ENCODE measurements at regions not wholly inside any gene's neighbourhood (a gene's known extent, or its start where the extent isn't known, plus 50 kb on each side); places are given as distances from the start of the nearest gene placed in this dataset.
"Not testable (repeated sequence)": the region's sequence is repeated elsewhere in the genome, so short reads cannot be mapped to it uniquely, and the experiment has no call there.

DNA sequence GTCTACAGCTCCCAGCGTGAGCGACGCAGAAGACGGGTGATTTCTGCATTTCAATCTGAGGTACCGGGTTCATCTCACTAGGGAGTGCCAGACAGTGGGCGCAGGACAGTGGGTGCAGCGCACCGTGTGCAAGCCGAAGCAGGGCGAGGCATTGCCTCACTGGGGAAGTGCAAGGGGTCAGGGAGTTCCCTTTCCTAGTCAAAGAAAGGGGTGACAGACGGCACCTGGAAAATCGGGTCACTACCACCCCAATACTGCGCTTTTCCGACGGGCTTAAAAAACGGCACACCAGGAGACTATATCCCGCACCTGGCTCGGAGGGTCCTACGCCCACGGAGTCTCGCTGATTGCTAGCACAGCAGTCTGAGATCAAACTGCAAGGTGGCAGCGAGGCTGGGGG lies 95.6 kb downstream of the GPX5 start:
- DNase-seq, result not testable (repeated sequence)

DNA sequence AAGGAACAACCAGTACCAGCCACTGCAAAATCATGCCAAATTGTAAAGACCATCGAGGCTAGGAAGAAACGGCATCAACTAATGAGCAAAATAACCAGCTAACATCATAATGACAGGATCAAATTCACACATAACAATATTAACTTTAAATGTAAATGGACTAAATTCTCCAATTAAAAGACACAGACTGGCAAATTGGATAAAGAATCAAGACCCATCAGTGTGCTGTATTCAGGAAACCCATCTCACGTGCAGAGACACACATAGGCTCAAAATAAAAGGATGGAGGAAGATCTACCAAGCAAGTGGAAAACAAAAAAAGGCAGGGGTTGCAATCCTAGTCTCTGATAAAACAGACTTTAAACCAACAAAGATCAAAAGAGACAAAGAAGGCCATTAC lies 97.6 kb downstream of the GPX5 start:
- not testable (repeated sequence) for DNase-seq

DNA sequence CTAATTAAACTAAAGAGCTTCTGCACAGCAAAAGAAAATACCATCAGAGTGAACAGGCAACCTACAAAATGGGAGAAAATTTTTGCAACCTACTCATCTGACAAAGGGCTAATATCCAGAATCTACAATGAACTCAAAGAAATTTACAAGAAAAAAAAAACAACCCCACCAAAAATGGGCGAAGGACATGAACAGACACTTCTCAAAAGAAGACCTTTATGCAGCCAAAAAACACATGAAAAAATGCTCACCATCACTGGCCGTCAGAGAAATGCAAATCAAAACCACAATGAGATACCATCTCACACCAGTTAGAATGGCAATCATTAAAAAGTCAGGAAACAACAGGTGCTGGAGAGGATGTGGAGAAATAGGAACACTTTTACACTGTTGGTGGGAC lies 100.7 kb downstream of the GPX5 start:
- not testable (repeated sequence) for DNase-seq

DNA sequence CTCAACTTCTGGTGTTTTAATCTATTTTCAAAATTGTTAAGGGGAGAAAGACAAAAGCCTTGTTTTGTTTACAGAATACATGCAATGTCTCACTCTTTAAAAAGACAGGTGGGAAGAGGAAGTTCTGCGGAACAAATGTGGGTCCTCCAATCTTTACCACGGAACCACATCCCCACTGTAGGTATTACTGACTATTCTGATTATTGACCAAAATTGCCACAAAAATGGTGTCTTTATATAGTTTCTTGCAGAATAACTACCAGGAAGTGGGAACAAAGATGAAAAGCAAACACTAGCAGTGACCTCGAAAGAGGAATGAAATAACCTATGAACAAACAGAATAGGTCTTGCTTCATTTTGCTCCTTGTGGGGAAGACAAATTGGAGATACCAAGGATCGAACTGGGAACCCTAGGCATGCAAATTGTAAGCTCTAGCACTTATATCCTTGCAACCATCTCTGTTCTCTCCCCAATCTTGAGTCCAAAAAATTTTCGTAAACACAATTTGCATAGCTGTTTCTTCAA lies 106.7 kb downstream of the GPX5 start:
- DNase-seq, result no peak

DNA sequence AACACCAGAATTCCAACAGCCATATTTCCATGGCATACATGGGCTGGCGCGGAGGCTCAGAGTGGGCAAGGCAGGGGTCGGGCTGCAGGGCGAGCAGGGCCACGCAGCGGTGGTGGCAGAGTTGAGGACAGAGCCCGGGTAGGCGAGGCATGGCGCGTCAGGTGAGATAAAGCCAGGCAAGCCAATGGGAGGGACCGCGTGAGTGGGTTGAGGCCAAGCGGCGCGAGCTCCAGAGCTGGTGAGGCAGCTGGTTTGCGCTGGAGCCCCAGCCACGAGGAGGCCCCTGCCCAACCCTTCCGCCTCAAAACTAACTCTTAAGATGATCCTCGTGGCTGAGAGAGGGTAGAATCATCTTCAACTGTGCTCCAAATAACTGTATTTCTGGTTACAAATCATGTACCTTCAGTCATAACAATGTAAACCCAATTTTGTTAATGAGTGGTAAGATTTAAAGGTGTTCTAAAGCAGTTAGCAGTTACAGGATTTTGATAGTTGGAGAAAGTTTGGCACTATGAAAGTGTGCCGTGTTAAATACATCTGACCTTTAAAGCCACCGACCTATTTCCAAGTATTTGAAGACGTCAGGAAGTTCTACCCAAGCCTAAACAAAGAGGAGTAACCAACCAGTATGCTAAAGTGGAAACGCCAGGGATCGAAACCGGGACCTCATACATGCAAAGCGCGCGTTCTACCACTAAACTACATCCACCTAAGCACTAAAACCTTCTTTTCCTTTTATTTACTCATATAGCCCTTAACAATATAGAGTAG lies 107.9 kb downstream of the GPX5 start:
- no peak for DNase-seq

DNA sequence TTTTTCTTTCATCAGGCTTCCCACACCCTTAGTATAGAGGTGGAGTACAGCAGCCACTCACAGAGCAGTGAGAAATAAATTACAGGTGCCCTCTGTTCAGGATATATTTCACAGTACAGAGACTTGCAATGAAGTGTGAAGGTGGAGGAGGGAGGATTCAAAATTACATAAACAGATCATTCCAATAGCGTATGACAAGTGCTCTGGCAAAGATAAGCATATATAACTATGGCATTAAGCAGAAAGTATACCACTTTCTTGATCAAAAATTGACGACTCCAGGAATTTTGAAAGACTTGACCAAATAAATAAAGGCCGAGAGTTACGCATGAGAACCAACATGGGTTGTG lies 108.7 kb downstream of the GPX5 start:
- DNase-seq, result no peak

DNA sequence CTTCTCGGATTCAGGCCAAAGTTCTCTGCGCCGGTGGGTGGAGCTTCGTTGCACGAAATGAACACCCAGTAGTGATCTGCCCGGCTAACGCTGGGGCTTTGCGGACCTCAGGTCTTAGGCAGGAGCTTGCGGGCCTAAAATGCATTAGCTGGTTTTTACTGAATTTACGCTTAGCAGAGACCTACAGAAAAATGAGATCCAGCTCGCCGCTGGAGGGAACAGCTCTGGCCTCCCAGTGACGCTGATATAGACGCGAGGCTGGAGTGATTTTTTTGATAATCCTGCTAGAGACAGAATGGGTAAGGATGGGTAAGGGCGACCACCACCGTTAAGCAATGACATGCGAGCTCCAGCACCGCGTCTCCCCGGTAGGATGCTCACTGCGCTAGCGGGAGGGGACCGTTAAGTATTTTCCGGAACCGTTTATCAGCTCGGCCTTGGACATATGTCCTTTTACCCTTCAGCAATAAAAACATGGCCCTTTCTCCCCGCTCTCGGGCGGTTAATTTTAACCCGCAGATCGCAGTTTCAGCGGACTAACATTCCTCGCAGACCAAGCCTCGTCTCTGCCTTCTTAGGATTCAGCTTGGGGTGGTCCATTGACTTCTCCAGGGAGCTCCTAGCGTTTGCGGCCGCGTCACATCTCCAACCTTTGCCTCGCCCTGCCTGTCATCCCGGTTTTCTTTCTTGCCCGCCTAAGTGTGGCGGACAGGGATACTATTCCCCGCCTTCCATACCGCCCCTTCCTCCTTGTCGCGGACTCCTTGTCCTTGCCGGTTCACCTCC lies 109.3 kb downstream of the GPX5 start:
- peak in 46 of 58 donors; percentile 3 to 76 (median 32) for DNase-seq

DNA sequence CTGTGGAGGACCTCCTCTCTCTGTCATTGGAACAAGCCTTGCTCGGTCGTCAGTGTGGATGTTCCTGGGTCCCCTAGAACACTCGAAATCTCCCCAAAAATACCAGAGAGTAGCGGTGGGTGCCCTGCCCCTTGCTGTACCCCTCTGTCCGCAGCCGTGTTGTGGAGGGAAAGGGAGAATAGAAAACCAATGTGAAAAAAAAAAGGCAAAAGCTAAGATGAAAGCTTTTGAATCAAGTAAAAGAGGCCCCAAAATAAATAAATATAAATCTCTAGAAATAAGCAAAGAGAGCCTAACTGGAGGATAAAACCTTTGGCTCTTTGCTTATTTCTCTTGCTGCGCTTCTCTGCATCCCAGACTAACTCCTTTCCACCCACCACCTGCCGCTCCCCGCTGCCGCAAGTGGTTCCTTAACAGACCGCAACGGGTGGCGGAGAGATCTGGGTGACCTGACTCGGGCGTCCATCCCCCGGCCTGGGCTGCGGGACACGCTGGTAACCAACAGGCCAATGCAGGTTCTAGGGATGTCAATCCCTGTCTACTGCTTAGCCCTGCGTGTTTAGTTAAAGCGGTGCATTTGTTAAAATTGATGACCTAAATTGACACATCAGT lies 110.0 kb downstream of the GPX5 start:
- peak in 16 of 58 donors; percentile 1 to 39 (median 8) for DNase-seq

DNA sequence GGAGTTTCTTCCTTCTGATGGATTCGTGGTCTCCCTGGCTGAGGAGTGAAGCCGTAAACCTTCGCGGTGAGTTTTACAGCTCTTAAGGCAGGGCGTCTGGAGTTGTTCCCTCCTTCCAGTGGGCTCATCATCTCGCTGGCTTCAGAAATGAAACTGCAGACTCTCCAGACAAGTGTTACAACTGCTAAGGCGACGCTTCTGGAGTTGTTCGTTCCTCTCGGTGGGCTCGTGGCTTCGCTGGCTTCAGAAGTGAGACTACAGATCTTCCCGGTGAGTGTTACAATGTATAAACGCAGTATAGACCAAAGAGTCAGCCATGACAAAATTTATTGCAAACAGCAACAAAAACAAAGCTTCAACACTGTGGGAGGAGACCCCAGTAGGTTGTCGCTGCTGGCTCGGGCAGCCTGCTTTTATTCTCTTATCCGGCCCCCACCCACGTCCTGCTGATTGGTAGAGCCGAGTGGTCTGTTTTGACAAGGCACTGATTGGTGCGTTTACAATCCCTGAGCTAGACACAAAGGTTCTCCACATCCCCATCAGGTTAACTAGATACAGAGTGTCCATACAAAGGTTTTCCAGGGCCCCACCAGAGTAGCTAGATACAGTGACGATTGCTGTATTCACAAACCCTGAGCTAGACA lies 113.2 kb downstream of the GPX5 start:
- no peak for DNase-seq

DNA sequence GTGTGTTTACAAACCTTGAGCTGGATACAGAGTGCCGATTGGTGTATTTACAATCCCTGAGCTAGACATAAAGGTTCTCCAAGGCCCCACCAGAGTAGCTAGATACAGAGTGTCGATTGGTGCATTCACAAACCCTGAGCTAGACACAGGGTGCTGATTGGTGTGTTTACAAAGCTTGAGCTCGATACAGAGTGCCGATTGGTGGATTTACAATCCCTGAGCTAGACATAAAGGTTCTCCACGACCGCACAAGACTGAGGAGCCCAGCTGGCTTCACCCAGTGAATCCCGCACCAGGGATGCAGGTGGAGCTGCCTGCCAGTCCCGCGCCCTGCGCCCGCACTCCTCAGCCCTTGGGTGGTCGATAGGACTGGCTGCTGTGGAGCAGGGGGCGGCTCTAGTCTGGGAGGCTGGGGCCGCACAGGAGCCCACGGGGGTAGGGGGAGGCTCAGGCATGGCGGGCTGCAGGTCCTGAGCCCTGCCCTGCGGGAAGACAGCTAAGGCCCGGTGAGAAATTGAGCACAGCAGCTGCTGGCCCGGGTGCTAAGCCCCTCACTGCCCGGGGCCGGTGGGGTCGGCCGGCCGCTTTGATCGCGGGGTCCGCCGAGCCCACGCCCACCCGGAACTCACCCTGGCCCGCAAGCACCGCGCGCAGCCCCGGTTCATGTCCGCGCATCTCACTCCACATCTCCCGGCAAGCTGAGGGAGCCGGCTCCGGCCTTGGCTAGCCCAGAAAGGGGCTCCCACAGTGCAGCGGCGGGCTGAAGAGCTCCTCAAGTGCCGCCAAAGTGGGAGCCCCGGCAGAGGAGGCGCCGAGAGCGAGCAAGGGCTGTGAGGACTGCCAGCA lies 114.0 kb downstream of the GPX5 start:
- not testable (repeated sequence) for DNase-seq

DNA sequence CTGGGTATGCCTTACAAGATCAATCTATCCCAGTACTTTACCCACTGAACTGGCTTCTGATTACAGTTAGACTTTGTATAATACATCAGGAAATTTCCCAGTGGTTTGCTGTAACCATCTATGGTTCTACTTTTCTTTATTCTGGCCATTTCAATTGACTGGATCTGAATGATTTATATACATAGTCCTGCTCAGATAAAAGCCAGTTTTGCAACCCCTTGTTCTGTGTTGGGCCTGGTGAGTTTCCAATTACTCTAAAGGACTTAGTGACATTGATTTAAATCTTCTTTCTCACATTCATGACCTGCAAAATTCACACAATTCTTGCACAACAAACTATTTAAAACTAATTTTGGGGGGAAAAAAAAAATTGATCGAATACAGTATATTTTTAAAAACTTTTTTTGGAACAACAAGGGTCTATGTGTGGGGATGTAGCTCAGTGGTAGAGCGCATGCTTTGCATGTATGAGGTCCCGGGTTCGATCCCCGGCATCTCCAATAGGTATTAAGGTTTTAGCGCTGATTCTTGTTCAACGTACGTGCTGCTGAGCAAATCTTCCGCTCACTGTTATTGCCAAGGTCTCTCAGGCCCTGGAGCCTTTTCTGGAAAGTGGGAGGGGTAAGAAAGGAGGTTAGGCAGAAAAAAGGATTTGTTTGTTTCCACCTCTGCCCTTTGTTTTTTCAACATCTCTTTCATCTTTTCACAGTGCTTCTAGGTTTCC lies 117.5 kb downstream of the GPX5 start:
- peak in 6 of 58 donors; percentile 0 to 18 (median 2) for DNase-seq

DNA sequence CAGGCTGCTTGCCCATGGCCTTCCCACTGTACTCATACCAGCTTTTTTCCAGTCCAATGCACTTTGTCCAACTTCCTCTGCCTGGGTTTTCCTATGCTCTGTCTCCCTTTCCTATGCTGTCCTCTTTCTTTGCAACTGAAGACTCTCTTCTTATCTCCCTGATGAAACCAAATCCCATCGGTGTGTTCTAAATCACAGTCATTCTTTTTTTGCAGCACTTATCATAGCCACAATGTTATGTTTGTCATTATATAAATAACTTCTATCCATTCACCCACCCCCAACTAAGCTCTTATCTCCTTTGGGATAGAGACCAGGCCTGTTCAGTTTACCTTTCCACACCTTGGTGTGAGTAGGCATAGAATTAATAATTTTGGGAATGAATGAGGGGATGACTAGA lies 121.0 kb downstream of the GPX5 start:
- DNase-seq, result no peak

DNA sequence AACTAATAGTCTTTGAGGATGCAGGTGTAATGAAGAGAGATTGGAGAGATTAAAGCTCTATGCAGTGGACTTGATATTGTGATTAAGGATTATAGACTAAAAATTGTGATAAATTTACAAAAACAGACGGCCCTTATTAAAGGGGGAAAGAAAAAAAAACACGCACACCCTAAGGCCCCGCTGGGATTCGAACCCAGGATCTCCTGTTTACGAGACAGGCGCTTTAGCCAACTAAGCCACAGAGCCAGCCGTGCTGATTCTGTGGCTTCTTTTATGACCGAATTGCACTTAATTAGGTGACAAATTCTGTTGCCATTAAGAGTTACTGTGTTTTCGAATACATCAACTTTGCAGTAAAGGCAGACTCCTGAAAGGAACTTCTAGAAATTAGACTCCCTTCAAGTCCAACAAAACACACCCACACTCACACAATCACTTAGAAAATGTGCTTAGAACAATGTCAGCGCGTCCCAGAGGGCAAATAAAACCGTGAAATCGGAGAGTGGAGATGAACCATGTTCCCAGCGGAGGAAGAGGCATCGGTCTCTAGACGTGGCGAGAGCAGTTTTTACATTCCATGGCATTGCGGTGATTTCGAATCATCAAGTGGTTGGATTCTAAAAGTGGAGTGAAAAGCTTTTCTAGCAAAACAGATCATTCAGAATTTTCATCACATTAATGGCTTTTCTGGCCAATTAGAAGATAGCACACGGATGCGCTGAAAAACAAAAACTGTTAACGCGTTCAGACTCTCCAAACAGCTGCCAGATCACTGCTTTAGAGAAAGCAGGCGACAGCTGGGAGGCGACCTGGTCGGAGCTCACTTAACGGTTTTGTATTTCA lies 122.6 kb downstream of the GPX5 start:
- DNase-seq, result peak in 47 of 58 donors; percentile 5 to 75 (median 40)

DNA sequence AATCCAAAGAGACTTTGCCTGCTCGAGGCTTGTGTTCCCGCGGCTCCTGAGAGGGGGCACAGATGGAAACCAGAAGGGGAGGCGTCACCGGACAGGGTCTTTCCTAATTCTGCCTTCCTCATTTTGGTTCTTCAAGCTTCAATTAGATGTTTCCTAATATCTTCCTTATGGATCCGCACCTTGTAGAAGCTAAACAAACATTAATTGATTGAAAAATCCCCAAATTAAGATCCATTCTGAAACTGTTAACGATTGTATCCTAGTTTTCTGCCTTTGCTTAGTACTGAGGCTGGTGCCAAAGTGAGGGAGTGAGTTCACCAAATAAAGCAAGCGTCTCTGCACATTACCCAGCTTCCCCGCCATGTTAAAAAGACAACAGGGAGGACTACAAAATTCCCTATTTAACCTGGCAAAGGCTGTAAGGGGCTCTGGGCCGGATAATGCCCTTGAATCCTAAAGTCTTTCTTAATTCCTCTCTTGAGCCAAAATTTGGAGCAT lies 123.2 kb downstream of the GPX5 start:
- peak in 3 of 58 donors; percentile 2 to 14 (median 6) for DNase-seq

DNA sequence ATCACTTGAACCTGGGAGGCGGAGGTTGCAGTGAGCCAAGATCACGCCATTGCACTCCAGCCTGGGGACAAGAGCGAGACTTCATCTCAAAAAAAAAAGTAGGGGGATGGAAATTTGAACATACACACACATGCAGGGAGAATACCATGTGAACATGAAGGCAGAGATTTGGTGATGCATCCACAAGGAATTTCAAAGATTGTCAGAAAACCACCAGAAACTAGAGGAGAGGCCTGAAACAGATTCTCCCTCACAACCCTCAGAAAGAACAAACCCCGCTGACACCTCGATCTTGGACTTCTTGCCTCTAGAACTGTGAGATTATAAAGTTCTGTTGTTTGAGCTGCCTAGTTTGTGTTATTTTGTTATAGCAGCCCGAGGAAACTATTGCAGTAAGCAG lies 125.5 kb downstream of the GPX5 start:
- DNase-seq, result no peak

DNA sequence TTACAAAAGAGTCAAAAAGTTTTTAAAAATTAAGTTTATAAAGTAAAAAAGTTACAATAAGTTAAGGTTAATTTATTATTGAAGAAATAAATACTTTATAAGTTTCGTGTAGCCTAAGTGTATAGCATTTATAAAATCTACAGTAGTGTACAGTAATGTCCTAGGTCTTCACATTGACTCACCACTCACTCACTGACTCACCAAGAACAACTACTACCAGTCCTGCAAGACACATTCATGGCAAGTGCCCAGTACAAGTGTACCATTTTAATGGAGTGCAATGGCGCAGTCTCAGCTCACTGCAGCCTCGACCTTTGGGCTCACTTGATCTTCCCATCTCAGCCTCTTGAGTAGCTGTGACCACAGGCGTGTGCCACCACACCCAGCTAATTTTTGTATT lies 128.2 kb downstream of the GPX5 start:
- DNase-seq, result no peak

DNA sequence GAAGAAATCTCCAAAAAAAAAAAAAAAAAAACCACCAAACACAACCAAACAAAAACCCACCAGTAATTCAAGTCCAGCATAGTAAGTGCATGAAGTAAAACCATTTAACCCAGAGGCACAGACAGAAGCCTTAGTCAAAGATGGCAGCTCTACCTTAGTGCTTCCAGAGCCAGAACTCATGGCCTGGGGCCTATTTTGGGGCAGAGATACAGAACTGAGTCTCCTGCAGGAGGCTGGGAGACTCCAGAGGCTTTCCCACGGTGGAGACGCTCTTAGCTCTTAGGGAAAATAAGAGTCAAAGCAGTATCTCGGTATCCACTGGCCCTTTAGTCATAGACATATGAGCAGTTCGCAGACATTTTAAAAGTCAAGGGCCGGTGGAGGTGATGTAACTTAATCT lies 129.5 kb downstream of the GPX5 start:
- DNase-seq, result no peak

DNA sequence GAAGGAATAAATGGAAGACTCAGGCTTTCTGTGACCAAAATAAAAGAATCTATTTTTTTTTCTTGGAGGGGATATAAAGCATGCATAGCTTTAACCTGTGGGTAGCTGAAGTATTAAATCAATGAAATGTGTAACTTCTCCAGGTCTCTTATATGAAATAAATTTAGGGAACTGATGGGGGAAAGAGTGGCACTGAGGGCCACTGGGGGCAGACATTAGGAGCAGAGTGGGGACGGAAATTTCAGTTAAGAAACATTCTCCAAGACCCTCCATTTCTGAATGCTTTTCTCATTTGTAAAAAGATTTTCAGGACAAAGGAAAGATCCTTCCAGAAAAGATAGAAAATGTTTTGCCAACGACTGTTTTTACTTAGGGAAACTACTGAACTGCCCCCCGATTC lies 131.0 kb downstream of the GPX5 start:
- no peak for DNase-seq

DNA sequence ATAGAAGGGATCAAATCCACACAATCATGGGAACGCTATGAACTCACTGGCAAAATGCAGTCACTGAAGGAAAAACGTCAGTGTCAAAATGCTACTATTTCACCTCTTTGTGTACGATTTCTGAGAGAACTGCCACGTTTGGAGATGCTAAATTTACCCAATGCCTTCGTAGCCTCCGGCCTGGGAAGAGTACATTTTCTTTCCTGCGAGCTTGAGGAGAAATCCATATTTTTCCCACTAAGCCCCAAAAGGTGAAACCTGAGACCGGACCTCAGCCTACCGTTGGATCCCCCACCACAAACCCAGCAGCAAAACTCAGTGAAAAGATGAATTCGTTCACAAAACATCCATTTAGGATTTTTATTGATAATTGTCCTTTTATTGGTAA lies 131.7 kb downstream of the GPX5 start:
- DNase-seq, result peak in 3 of 58 donors; percentile 1 to 9 (median 7)
